RKO (cell line): ENCODE measurements at regions not wholly inside any gene's neighbourhood (a gene's known extent, or its start where the extent isn't known, plus 50 kb on each side); places are given as distances from the start of the nearest gene placed in this dataset.
"Not testable (repeated sequence)": the region's sequence is repeated elsewhere in the genome, so short reads cannot be mapped to it uniquely, and the experiment has no call there.

Source experiments
- DNase-seq: peaks from one replicate; pipeline ENCODE4 v3.0.0-alpha.2; 2016; ENCODE audit warnings: low spot score

DNA sequence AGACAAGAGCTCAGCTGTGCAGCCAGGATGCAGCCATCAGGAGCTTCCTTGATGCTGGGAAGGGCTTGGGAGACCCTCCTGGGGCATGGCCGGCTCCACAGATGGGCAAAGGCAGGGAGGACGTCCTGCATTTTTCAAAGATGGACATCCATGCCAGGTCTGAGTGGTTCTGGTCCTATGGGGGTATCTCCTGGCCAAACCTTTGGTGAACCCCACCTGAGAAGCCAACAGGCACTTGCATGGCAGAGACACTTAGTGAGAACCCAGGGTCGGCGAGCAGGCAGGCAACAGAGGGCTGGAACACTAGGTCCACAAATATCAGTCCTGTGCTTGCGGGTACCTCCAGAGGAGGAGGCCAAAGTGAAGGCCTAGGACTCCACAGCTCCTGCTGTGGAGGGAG is 70.0 kb downstream of the KCTD15 start:
- DNase-seq, result no peak

GRCh38 chr19:33868076-33868735 is 71.5 kb downstream of the KCTD15 start:
- DNase-seq, result no peak

DNA sequence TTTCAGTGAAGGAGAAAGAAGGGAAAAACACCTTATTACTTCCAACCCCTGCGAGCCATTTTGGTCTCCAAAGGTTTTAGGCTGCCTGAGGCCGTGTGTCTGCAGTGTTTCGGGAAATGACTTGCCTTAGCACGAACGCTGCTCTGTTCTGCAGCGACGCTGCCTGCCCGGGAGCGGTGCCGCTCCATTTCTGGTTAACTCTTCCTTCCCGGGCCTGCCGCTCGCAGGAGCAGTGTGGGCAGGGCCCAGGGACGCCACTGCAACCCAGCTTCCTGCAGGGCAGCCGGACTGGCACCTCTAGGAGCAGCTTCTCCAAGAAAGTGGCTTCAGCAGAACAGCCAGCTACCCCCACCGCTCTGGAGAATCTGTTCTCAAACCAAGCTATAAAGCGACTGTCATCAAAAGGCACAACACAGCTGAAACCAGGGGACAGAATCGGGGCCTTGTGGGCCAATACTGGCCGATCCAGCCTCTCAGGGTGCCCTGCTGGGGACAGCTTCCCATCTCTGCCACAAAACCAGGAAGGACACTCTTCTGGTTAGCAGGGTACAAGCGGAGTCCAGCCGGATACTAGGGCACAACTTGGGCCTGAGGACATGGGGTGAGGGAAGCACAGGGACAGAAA is 72.2 kb downstream of the KCTD15 start:
- DNase-seq, result no peak

DNA sequence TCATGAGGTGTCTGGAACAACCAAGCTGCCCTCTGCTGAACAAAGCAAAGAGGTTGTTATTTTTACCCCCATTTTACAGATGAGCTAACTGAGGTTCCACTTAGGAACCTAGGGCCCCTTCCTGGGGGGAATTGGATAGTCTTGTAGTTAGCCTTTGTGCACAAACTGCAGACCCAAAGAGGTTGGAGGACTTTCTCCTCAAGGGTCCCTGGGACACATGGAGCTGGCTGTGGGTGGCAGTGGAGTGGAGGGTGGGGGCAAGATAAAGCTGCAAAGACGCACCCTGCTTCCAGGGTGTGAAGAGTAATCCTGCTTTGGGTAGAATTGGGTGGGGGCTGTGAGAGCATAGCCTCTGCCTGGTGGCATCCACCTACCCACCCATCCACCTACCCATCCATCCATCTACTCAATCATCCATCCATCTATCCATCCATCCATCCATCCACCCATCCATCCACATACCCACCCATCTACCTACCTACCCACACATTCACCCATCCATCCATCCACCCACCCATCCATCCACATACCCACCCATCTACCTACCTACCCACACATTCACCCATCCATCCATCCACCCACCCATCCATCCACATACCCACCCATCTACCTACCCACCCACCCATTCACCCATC is 73.7 kb downstream of the KCTD15 start:
- DNase-seq, result not testable (repeated sequence)

DNA sequence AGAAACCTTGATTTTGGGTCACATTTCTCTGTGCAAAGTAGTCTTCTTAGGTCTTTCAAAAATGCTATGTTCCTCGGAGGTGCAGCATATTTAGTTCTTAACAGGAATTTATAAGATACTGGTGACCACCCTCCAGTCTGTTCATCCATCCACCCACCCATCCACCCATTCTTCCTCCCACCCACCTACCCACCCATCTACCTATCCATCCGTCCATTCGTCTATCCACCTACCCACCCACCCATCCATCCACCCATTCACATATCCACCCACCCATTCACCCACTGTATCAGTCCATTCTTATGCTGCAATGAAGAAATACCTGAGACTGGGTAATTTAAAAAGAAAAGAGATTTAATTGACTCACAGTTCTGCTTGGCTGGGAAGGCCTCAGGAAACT is 74.9 kb downstream of the KCTD15 start:
- DNase-seq, result no peak

- DNase-seq, result no peak
Measured at GRCh38 chr19:33872445-33873320, 76.0 kb downstream of the KCTD15 start.

DNA sequence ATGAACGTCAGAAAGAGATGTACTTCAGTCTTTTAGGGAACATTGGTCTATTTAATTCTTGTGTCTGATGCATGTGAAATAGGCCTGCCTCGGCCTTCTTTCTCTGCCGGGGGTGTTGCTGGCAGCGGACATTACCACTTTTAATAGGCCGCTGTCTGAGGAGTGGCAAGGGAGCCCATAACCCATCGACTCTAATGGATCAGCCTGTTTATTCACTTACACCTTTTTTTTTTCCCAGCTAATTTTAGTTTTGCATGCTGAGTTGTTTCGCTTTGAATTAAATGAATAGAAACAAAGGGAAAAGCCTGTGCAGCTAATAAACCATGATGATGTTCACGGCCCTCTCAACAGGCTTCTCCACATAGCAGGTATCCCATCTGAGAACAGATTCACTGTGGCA is 78.4 kb downstream of the KCTD15 start:
- DNase-seq, result no peak

DNA sequence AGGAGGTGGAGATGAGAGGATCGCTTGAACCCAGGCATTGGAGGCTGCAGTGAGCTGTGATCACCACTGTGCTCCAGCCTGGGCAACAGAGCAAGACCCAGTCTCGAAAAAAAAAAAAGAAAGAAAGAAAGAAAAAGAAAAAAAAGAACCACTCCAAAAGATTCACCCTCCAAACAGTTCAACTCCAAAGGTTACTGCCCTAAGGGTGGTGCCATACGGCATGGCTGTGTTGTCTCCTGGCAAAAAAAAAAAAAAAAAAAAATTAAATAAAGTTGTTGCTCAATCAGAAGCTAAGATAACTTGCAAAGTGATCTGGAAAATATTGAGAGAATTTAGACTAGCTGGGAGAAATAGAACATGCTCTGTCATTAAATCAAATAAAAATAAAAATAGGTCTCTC is 79.5 kb downstream of the KCTD15 start:
- DNase-seq, result no peak

GRCh38 chr19:33878030-33878544 is 81.4 kb downstream of the KCTD15 start:
- no peak for DNase-seq

DNA sequence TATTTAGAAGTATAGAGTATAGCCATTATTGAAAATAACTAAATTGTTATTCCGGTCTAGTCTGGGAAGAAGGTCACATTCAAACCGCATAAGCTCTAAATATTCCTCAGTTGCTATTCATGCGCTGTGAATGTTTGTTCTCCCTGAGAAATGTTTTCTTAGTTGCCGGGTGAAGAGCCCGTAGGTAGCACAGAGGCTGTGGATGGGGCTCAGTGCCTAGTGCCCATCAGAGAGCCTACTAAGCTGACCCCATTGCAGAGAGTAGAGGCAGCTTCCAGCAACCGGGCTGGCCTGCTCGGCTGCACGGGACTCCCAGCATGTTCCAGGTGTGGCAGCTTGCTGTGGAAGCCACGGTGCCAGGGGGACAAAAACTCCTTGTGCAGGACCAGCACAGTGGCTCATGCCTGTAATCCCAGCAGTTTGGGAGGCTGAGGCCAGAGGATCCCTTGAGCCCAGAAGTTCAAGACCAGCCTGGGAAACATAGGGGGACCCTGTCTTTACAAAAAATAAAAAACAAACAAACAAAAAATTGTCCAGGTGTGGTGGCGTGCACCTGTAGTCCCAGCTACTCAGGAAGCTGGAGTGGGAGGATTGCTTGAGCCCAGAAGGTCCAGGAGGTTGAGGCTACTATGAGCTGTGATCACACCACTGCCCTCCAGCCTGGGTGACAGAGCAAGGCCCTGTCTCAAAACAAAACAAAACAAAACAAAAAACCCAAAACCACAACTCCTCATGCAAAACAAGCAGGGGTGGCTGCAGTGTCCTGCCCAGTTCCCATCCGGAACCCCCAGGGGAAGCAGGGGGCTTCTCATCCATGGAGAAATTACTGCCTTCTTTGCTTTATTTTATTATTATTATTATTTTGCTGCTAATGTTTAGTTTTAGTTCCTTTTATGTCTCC is 82.5 kb downstream of the KCTD15 start:
- DNase-seq, result no peak

DNA sequence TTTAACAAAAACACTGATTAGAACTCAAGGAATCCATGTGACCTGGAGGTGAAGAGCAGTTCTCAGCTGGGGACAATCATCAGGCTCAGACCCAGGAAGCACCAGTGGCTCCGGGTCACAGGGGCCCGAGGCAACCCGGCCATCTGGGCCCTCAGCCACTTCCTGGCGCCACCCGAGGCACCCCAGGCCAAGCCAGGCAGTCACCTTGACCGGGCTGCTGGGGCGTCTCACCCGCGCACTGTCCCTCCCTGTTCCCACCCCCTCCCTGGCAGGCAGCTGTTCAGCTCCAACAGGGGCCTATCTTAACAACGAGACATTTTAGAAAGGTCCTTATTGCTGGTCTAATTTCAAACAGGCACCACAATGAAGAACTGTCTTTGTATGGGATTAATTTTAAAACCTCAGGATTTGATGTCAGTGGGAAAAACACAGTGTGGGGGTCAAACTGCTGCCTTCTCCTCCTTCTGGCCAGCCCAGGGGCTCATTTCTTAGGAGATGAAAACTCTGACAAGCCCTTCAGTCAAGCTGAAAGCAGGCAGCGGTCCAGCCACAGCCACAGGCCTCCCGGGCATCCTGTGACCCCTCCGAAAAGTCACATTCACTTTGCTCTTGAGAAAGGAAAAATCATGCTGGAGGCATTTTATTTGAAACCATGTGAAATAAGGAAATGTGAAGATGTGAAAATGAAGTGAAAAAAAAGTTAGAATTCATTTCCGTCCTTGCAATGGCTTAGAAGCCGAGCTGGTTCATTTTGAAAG is 83.3 kb downstream of the KCTD15 start:
- DNase-seq, result no peak

DNA sequence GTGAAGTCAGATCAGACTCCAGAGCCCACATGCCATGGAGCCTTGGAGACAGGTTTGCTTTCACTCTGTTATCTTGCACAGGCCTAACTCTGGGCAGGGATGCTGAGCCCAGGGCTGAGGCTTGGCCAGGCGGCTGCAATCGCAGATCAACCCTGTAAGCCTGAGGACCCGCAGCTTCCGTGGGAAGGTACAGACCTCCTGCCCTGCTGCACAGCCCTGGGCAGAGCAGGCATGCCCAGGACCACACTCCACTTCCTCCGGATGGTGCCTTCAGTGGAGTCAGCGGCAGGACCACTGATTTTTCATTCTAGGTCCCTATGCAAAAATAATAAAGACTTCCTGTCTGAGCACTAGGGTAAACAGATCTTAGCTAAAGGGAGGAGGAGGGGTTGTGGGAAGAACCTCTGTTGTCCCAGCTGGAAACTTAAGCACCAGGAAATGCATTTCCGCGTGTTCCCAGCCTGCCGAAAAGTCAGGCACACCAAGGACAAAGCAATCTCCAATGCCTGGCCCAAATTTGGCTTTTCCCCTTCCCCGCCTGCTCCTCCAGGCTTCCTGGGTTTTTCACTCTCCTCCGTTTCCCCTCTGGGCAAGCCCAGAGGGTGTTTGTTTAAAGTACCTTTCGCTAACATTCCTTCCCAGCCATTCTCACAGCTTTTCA is 87.3 kb downstream of the KCTD15 start:
- no peak for DNase-seq

- DNase-seq, result no peak
Measured at GRCh38 chr19:33885236-33885635, 88.6 kb downstream of the KCTD15 start.

DNA sequence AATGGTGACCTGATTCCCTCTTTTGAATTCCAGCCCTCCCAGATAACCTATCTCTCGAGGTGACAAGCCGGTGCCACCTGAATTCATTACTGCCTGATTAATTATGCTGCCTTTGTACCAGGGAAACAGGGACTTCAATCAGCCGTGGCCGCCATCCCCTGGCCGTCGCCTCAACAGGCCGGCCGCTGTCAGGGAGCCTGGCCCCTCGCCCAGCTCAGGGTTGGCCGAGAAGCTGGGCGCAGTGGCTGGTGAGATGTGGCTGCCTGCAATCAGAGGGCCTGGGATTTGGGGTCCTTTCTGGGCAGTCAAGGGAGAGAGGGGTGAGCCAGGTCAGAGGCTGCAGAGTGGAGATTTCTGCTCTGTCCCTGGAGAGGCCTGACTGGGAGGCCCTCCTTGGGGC is 91.2 kb downstream of the KCTD15 start:
- no peak for DNase-seq

- DNase-seq, result no peak
Measured at GRCh38 chr19:33888665-33889064, 92.0 kb downstream of the KCTD15 start.

DNA sequence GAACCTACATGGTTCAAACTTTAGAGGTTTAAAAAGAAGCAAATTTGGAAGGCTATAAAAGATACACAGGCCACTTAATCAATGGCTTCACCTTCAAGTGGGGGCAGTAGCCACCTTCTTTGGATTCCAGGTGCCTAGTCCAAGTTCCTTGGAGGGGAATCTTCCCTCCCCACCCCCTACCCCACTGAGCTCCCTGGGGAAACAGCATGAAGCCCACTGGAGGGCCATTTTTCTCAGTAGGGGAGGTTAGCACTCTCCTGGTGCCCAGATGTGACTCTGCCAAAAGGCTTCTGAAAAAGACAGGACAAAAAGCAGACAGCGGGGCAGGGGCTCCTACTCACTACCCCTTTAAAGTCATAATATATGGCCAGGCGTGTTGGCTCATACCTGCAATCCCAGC is 93.9 kb downstream of the KCTD15 start:
- no peak for DNase-seq

DNA sequence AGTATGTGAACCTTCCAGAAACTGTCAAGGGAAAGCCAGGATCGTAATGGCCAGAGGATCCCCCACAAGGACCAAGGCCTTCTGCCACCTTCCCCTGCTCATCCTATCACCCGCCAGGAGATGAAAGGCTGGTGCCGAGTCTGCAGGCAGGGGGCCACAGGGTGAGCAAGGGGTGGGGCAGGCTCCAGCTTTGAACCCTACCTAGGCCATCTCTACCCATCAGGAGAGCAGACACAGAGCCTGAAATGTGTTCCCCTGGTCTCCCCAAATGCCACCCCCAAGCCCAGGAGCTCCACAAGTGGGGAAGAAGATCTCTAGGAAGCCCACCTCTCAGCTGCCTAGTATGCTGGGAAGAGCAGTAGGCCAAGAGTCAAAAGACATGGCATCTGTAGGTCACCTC is 95.1 kb downstream of the KCTD15 start:
- DNase-seq, result no peak

DNA sequence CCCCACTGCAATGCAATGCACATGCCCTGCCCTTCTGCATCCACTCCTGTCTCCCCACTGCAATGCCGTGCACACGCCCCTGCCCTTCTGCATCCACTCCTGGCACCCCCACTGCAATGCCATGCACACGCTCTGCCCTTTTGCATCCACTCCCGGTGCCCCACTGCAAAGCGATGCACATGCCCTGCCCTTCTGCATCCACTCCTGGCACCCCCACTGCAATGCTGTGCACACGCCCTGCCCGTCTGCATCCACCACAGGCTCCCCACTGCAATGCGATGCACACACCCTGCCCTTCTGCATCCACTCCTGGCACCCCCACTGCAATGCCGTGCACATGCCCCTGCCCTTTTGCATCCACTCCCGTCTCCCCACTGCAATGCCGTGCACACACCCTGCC is 98.1 kb downstream of the KCTD15 start:
- no peak for DNase-seq

DNA sequence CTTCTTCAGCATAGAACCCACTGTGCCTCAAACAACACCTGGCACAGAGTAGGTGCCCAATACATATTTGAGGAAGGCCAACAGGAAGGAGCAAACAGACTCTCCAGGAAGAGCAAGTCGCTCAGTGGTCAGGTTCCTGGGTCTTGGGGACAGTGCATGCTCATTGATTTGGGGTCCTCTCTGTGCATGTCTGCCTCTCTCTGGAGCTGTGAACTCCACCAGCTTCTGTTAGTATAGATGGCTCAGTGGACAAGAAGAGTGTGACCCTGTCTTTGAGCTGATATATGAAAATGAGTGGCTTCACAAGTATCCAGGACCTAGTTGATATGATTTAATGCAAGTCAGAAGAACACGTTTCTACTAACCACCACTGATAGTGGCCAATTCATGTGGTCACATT is 98.7 kb downstream of the KCTD15 start:
- DNase-seq, result no peak

DNA sequence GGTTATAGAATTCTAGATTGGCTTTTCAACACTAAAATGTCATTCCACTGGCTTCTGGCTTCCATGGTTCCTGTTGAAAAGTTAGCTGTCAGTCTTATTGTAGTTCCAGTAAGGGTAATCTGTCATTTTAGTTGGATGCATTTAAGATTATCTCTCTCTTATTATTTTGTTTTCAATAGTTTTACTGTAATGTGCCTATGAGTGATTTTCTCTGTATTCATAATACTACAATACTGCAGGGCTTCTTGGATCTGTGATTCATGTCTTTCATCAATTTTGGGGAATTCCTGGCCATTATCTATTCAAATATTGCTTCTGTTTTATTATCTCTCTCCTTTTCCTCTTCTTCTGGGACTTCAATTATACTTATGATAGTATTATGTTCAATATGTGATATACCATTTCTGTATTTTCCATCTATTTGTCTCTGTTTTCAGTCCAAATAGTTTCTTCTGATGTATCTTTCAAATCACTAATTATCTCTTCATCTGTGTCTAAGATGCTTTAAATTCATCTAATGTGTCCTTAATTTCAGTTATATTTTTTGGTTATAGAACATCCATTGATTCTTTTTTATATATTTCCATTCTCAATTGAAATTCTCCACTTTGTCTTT is 101.5 kb downstream of the KCTD15 start:
- DNase-seq, result no peak
